Fibroblast of skin of abdomen (primary cell): ENCODE measurements at regions not wholly inside any gene's neighbourhood (a gene's known extent, or its start where the extent isn't known, plus 50 kb on each side); places are given as distances from the start of the nearest gene placed in this dataset.

ENCODE experiments used
- DNase-seq: peaks from one replicate; pipeline ENCODE4 v3.0.0-alpha.2; 2013

DNA sequence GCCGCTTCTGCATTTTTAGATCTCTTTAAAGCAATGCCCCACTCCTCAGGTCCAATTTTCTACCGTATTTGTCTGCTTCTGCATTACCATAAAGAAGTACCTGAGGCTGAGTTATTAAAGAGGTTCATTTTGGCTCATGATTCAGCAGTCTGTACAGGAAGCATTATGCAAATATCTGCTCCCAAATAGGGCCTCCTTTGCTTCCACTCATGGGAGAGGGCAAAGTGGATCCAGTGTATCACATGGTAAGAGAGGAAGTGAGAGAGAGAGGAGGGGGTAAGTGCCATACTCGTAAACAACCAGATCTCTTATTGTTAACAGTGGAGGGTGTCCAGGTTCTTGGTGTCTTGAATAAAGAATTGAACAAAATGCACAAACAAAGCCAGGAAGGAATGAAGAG is 316.1 kb upstream of the SEL1L start:
- DNase-seq = no peak

DNA sequence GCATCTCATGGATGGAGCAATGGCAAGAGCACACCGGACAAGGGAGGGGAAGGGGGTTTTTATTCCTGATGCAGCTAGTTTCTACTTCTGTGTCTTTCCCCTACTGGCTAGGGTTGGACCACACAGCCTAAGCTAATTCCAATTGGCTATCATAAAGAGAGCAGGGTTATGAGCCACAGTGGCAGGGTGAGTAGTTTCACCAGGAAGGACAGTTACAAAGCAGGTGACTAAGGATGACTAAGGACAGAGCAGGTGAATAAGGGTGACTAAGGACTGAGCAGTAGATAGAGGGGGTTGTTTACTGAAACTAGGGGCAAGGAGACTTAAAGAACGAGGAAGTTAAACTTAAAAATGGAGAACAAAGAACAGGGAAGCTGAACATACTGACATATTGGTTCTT is 321.4 kb upstream of the SEL1L start:
- DNase-seq = no peak

DNA sequence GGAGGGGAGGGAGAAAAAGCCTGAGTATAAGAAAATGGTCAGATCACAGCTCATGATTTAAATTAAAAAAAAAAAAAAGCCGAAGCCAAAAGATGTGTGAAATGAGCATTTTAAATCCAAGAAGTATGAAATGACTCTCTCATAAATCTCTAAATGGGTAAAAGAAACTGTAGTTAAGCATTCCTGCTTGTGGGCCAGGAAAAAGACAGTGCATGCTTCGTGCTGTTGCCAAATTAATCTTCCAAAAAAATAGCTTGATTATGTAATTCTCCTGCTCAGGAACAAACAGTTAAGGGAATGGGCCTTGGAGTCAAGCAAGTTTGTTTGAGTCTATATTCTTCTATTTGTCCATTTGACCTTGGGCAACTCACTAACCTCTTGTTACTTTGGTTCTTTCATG is 325.4 kb upstream of the SEL1L start:
- no peak for DNase-seq

DNA sequence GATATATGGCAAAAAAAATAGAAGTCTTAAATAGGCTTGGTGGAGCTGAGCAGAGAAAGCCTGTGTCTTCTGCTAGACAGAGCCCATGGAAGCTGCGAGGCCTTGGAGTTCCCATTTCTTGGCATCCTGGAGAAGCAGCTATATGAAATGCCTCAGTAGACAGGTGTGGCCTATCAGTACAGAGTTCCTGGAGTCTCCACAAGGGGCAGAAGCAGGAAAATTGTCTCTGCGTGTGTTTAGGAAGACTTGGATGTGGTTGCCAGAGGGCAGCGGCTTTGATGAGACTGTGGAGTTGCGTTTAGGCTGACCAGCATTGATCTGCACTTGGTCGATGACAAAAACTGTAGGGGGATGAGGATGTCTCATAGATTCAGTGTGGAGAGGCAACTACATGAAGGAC is 334.5 kb upstream of the SEL1L start:
- no peak for DNase-seq

- no peak for DNase-seq
Observed at GRCh38 chr14:81871706-81872105, 338.1 kb upstream of the SEL1L start.

DNA sequence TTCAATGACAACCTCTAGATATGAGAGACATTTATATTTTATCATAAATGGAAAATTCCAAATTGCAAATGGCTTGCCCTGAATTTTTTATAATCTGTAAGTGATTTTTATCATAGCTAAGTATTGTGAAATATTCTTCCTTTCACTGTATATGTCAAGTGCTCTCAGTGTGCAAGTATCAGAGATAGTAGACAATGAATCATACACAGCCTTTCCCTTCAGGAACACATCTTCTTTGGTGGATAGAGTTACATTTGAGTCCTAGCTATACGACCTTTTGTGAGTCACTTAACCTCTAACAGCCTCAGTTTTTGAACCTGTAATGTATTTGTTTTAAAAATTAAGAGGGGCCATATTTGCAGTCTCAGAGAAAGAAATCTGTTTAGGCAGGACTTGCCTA is 350.7 kb upstream of the SEL1L start:
- no peak for DNase-seq

DNA sequence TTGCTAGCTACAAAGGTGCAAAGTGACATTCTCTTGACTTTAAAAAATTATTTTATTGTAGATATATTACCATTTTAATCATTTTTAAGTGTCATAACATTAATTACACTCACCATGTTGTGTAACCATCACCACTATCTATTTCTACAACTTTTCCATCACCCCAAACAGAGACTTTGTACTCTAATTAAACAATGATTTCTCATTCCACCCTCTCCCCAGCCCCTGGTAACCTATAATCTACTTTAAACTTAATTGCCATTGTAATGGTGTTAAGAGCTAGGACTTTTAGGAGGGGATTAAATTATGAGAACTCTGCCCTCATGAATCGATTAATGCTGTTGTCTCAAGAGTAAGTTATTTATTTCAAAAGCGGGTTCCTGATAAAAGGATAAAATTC is 352.9 kb upstream of the SEL1L start:
- no peak for DNase-seq

DNA sequence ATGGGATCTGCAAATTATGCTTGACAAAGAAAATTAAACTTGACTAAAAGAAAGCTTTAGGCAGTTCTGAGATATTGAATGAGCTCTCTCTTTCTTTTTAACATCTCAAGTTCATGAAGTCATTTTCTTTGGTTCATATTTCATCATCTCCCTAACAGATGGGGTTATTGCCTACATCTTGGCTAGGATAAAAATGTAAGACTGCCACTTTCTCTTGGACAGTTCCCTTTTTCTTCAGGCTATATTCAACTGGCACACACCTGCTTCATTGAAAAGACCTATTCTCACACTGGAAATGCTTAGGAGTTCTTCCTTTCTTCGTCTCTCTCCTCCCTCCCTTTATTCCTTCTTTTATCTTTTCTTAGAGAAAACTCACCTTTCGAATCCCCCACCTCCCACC is 355.9 kb upstream of the SEL1L start:
- no peak for DNase-seq

DNA sequence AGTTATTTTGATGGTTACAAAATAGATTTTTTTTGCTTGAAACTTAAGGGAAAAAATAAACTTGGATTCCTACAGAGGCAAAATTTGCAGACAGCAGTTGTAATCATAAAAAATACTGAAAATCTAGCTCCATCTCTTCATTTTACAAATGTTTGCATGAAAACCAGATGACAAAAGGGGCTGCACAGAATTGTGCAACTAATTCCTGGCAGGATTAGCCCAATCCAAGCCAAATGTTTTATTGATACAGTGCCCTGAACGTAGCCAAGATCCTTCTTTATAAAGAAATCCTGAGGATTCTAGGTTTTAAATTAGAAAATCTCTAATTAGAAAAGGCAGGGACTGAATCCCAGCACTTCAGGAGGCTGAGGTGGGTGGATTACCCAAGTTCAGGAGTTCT is 356.4 kb upstream of the SEL1L start:
- no peak for DNase-seq

DNA sequence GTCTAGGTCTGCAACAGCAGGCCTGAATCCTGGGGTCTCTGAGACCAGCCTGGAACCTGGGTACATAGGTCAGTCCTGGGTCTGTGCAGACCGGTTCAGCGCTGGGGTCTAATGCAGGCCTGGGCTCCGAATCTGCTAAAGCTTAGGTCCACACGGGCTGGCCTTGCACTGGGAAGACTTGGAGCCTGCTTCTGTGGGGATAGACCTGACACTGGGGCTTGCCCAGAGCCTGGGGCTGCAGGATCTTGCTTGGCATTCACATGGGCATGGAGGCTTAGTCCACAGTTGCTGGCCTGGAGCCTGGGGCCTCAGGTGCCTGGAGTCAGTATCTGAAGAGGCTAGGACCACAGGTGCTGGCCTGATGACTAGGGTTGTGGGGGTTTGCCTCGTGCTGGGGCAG is 369.8 kb upstream of the SEL1L start:
- no peak for DNase-seq

DNA sequence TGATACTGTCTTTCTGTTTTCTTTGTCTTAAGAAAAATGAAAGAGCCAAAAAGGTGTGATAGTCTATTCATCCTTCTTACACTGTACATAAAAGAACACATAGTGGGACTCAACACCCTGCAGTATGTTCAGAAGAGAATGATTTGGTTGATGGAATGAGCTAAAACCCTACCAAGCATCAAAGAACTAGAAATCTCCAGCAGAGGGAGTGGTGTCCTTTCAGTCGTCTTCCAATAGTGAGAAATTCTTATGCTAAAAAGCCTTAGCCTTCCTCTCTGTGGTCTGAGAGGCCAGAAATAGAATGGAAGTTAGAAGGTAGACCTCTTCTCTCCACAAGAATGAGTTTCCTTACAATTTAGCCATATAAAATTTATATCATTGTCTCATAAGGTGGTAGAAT is 393.4 kb upstream of the SEL1L start:
- no peak for DNase-seq

- no peak for DNase-seq
Observed at GRCh38 chr14:81931828-81932227, 398.2 kb upstream of the SEL1L start.

- DNase-seq = no peak
Observed at GRCh38 chr14:81936348-81936747, 402.7 kb upstream of the SEL1L start.

GRCh38 chr14:81936902-81937301 is 403.2 kb upstream of the SEL1L start:
- DNase-seq = no peak

DNA sequence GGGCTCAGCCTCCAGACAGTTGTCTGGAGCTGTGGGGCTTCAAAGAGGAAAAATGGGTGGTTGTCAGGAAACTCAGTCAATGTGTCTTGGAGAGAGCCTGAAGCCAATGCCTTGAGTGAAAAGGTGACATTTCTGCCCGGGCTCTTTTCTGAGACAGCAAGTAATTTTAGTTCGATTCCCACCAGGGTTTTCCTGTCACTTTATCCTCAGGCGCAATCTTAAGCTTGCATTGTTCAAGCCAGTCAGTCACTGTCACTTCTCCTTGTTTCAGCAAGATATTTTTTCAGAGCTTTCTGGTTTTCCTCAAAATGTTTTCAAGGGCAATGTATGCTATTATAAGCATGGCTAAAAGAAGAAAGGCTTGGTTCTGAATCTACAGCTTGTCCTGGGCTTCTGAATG is 404.7 kb upstream of the SEL1L start:
- no peak for DNase-seq

DNA sequence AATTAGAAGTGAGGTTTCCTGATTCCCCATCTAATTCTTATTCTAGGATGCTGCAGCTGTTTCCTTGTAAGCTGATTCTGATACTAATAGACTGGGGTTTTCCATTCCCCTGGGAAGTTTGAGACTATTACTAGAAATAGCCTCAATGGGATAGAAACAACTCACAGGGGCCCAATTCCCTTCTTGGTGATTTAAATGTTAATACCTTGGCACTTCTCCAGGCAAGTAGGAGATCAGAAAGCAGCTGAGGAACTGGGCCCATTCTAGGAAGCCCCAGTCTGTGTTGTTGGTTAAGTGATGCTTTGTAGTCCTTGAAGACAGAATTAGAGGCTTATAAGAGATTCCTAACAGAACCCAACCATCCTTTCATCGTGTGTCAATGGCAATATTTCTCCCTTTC is 407.0 kb upstream of the SEL1L start:
- no peak for DNase-seq

DNA sequence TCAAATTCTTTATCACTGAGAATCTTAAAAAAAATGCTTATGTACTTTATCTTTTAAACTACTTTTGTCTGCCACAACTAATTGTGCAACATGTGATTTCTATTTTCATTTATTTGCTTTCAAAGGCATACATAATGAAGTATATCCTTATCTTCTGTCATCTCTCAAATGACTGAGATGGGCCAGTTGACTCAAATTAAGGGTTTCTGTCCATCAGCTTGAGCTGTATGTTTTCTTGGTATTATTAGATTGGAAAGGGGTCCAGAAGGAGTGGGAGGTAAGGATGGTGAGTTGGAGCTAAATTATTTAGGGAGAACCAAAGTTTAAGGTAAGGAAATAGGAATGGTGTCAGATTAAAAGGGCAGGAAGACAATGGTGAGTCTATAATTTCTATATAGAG is 408.4 kb upstream of the SEL1L start:
- DNase-seq = no peak

DNA sequence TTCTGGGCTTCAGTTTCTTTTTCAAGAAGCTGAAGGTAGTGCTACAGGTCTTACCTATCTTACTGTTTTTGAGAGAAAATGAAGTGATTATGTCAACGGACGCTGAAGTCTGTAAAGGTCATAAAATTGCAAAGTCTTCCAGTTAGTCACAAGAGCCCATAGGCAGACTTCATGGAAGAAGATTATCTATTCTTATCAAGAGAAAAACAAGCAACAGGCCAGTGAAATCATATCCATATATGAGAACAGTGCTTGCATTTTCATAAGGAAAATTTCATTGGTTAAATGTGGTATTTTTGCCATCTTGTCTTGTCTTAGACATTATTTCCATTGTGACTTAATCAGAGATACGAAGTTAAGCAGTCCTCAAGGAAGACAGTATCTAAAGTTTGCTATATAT is 412.7 kb upstream of the SEL1L start:
- no peak for DNase-seq

DNA sequence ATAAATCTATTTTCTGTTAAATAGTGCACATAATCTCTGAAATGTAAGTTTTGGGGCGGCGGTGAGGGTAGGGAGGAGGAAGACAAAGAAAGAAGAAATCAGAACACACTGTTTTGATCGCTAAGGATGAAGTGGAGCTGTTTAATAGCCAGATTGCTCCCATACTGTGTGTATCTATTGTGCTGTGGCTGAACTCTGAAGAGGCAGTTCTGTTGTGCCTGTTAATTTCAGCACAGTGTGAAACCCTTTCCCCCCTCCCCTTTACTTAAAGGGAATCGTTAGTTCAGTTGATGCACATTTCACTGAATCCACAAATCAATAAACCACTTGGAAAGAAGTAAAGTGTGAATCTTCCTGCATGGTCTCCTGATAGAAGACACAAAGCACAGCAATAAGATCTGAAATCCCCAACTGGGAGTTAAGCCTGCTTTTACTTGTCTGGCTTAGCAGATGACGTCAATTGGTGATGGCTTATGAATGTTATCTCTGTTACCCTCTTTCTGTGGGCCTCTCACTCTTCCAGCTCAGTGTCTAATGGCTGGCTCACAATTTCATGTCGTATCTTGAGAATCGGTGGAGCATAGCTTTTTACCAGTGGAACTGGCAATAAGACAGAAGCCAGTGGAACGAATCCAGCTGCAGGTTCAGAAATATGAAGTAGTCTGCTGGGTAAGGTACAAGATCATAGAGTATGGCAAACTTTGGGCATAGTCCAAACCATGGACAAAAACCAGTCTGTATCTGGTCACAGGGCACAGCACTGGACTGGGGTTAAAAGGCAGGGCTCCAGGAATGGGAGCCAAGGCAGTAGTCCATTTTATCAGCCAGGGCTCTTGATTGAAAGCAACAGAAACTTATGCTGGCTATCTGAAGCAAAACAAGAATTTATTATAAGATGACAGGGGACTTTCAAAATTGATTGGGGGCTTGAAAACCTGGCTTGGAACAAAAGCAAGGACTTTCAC is 413.5 kb upstream of the SEL1L start:
- no peak for DNase-seq

GRCh38 chr14:81952917-81953316 is 419.3 kb upstream of the SEL1L start:
- DNase-seq = no peak

DNA sequence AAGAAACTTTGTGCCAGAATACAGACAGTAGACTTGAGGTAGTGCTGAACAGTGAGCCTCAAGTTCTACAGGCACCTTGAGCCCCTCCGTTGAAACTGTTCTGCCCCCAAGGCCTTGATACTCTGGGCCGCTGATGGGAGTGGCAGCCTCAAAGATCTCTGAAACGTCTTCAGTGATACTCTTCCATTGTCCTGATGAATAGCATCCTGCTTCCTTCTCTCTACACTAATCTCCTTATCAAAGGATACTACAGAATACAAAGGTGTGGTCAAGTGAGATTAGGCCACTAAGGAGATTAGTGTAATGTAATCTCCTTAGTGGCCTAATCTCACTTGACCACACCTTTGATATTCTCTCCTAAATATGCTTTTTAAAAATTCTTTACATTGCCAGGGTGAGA is 419.8 kb upstream of the SEL1L start:
- no peak for DNase-seq

DNA sequence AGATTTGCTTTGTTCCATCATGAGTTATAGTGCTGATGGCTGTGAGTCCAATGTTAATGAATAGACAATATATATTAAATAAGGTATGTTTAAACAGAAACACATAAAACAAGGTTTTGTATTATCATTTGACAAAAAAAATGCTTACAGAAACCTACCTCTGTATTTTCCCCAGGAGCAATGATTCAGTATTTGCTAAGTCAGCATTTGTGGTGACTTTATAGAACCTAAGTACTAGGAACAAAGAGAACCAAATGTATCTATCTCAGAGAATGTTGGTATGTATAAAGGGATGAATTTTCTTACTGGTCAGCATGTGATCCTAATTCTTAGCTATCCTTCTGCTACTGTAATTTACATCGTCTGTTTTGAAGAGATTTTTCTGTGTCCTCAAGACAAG is 421.5 kb upstream of the SEL1L start:
- DNase-seq = no peak

- no peak for DNase-seq
Observed at GRCh38 chr14:81960781-81961180, 427.1 kb upstream of the SEL1L start.

DNA sequence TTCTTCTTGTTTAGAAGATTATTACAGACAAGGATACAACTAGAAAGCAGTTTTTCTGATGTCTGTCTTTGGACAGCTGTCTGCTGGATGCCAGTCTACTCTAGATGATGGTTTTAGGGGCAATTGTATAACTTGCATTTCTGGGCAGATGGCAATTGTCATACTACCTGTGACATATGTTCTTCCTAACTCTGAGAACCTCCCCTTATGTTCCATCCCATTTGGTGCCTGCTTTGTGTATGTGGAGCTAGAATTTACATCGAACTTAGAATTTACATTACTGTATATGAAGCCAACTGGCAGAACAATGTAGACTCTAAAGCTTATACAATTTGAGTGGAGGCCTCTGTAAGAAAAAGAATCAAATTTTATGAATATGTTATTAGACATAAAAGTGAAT is 430.2 kb upstream of the SEL1L start:
- no peak for DNase-seq

GRCh38 chr14:81970307-81970706 is 436.7 kb upstream of the SEL1L start:
- DNase-seq = no peak
